Erythroblast (primary cell): ENCODE measurements at regions not wholly inside any gene's neighbourhood (a gene's known extent, or its start where the extent isn't known, plus 50 kb on each side); places are given as distances from the start of the nearest gene placed in this dataset.

Experiments used
- GATA1 ChIP-seq: IDR thresholded peaks from 2 replicates; pipeline ENCODE4 v1.6.1; 2011; ENCODE audit warnings: low read depth, mild to moderate bottlenecking, control low read depth, low read length, moderate library complexity
- POLR2A ChIP-seq: IDR thresholded peaks from 2 replicates; pipeline ENCODE4 v1.6.1; 2011; ENCODE audit warnings: mild to moderate bottlenecking, low read length

GRCh38 chr6:23350752-23351453, 775.1 kb upstream of the NRSN1 start:
- TF ChIP-seq POLR2A (no peak), GATA1 (no peak)
